Testis (tissue), 2 donors: ENCODE measurements at regions not wholly inside any gene's neighbourhood (a gene's known extent, or its start where the extent isn't known, plus 50 kb on each side); places are given as distances from the start of the nearest gene placed in this dataset.
"Not testable (repeated sequence)": the region's sequence is repeated elsewhere in the genome, so short reads cannot be mapped to it uniquely, and the experiment has no call there.

ENCODE experiments used
- DNase-seq: peaks from one replicate; pipeline ENCODE4 v3.0.0-alpha.2; 2019
- H3K27ac ChIP-seq, 2 donors: fragments of 200-600 bp; sonication (generic); one replicate each; pipeline ENCODE4 v1.5.1; 2019
- H3K27me3 ChIP-seq: fragments of 200-600 bp; sonication (generic); one replicate; pipeline ENCODE4 v1.5.1; 2019
- H3K36me3 ChIP-seq: fragments of 200-600 bp; sonication (generic); one replicate; pipeline ENCODE4 v1.5.1; 2017; ENCODE audit warnings: low read depth; ENCODE audit errors: missing control alignments
- H3K4me1 ChIP-seq: fragments of 200-600 bp; sonication (generic); one replicate; pipeline ENCODE4 v1.5.1; 2019
- H3K4me3 ChIP-seq, 2 donors: fragments of 200-600 bp; sonication (generic); one replicate each; pipeline ENCODE4 v1.5.1; 2017 to 2019
- H3K9me3 ChIP-seq: fragments of 200-600 bp; sonication (generic); one replicate; pipeline ENCODE4 v1.5.1; 2017
- POLR2A ChIP-seq: fragments of 450-650 bp; IDR thresholded peaks from one replicate; pipeline ENCODE4 v1.6.1; 2017; ENCODE audit warnings: antibody characterized with exemption, mild to moderate bottlenecking, moderate library complexity
- WGBS, 2 donors: methylation state at CpG; one replicate each; pipeline ENCODE4 v1.1.5; 2018; 5-methylcytosine and 5-hydroxymethylcytosine counted together
- intact Hi-C: fragments of 100-400 bp; cut with DNase I; formaldehyde crosslinking; loops from one replicate; pipeline ENCODE4 v1.15.1; 2023; ENCODE audit warnings: low total_unique reads
- TF ChIP-seq, protein P1 (sequence below), 3 experiments: fragments of 450-650 bp in 2 of 3; fragments of 200-600 bp in 1 of 3; sonication (generic) in 1 of 3; IDR thresholded peaks; one replicate each; pipeline ENCODE4 v1.5.1; 2016 to 2019; ENCODE audit warnings: antibody characterized with exemption in 3 of 3, mild to moderate bottlenecking in 2 of 3, moderate library complexity in 1 of 3

DNA sequence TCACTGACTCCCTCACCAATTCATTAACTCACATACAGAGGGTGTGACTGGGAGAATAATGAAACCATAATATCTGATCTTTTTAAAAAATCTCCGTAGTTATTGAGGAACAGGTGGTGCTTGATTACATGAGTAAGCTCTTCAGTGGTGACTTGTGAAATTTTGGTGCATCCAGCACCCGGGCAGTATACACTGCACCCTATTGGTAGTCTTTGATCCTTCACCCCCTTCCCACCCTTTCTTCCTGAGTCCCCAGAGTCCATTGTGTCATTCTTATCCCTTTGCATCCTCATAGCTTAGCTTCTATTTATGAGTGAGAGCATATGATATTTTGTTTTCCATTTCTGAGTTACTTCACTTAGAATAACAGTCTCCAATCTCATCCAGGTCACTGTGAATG, 1143.8 kb downstream of the PCDH19 start:
- 71 to 88% methylated on average over 2 of the region's 2 CpGs for WGBS, 2 donors
- DNase-seq: no peak
- intact Hi-C loops: no loop called here
- no peaks in the 10 kb centered on the region for H3K27me3 ChIP-seq
- no peak overlapping the region for H3K4me3 ChIP-seq
- no peak overlapping the region for H3K27ac ChIP-seq
- TF ChIP-seq POLR2A: no peak
- TF ChIP-seq, protein P1, sequence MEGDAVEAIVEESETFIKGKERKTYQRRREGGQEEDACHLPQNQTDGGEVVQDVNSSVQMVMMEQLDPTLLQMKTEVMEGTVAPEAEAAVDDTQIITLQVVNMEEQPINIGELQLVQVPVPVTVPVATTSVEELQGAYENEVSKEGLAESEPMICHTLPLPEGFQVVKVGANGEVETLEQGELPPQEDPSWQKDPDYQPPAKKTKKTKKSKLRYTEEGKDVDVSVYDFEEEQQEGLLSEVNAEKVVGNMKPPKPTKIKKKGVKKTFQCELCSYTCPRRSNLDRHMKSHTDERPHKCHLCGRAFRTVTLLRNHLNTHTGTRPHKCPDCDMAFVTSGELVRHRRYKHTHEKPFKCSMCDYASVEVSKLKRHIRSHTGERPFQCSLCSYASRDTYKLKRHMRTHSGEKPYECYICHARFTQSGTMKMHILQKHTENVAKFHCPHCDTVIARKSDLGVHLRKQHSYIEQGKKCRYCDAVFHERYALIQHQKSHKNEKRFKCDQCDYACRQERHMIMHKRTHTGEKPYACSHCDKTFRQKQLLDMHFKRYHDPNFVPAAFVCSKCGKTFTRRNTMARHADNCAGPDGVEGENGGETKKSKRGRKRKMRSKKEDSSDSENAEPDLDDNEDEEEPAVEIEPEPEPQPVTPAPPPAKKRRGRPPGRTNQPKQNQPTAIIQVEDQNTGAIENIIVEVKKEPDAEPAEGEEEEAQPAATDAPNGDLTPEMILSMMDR (IDR thresholded peaks at IDR 0.05): no peak
- no peaks in the 10 kb centered on the region for H3K9me3 ChIP-seq
- H3K4me1 ChIP-seq: no peaks in the 10 kb centered on the region
- H3K36me3 ChIP-seq: no peaks in the 10 kb centered on the region

DNA sequence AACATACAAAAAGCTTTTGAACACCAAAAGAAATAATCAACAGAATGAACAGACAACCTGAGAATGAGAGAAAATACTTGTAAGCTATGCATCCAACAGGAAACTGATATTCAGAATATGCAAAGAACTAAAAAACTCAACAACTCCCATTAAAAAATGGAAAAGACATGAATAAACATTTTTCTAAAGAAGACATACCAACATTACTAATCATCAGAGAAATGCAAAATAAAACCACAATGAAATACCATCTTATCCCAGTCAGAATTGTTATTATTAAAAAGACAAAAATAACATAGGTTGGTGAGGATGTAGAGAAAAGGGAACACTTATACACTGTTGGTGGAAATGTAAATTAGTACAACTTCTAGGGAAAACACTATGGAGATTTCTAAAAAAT, 1161.9 kb downstream of the PCDH19 start:
- TF ChIP-seq, protein P1 (IDR thresholded peaks at IDR 0.05): no peak
- Histone ChIP-seq H3K4me3 (no peak overlapping the region), H3K27me3 (no peaks in the 10 kb centered on the region), H3K4me1 (no peaks in the 10 kb centered on the region), H3K9me3 (no peaks in the 10 kb centered on the region), H3K27ac (no peak overlapping the region), H3K36me3 (no peaks in the 10 kb centered on the region)
- intact Hi-C loops: no loop called here
- no peak for DNase-seq

DNA sequence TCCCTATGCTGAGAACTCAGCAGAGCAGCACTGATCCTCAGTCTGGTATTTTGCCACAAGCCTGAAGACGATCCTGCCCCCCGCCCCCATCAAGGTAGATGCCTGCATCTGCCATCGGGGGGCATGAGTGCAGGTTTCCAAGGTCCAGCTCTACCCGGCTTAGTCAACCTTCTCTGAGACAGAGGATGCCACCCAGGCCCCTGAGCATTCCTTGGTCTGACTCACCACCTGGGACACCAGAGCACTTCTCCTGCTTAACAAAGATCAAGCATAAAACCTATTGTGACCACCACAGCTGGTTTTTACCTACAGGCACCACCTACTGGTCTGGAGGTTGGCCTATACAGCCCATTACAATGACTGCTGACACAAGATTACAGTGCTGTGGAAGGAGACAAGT, 1168.1 kb downstream of the PCDH19 start:
- Histone ChIP-seq H3K27me3 (no peaks in the 10 kb centered on the region), H3K4me1 (no peaks in the 10 kb centered on the region), H3K27ac (no peak overlapping the region), H3K4me3 (no peak overlapping the region), H3K9me3 (no peaks in the 10 kb centered on the region), H3K36me3 (no peaks in the 10 kb centered on the region)
- WGBS, 2 donors: 53% methylated on average over 3 of the region's 4 CpGs; no CpG with 5 or more reads in 1 of the 2 donors
- TF ChIP-seq POLR2A: no peak
- TF ChIP-seq, protein P1 (IDR thresholded peaks at IDR 0.05): no peak
- intact Hi-C loops: no loop called here
- DNase-seq: no peak

DNA sequence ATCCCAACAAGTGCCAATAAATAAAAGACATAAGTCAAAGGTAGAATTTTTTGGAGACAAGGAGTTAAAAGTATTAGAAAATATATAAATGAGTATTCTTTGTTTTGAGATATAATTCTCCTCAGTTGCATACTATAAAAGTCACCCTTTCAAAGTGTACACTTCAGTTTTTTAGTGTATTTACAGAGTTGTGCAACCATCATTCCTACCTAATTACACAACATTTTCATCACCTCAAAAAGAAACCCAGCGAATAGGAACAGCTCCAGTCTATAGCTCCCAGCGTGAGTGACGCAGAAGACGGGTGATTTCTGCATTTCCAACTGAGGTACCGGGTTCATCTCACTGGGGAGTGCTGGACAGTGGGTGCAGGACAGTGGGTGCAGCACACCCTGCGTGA, 1175.7 kb downstream of the PCDH19 start:
- DNase-seq, H3K9me3 ChIP-seq, H3K4me1 ChIP-seq, intact Hi-C loops, H3K4me3 ChIP-seq, H3K36me3 ChIP-seq, H3K27me3 ChIP-seq, H3K27ac ChIP-seq: not testable (repeated sequence)
- WGBS, 2 donors: 92 to 95% methylated on average over 5 to 6 of the region's 6 CpGs

DNA sequence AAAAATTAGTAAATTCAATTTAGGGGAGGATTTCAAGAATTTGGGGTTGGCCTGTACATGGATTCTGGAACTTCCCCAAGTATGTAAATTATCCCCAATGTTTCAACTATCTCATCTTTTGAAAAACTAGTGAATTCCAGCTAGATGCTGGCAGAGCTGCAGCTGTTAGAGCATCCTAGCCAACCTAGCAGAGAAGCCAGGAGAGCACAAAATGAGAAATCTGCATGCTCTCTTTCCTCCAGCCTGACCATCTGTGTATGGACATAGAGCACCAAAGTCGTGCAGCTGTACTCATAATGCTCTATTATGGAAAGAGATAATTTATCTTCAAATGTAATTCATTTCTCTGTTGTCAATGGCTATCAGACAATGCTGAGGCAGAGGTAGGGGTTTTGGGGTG, 1217.7 kb downstream of the PCDH19 start:
- DNase-seq: no peak
- no peak overlapping the region for H3K4me3 ChIP-seq
- WGBS, 2 donors: 33 to 60% methylated on average over 1 of the region's 1 CpG
- H3K27me3 ChIP-seq: no peaks in the 10 kb centered on the region
- no peaks in the 10 kb centered on the region for H3K4me1 ChIP-seq
- intact Hi-C loops: no loop called here
- no peaks in the 10 kb centered on the region for H3K9me3 ChIP-seq
- TF ChIP-seq, protein P1 (IDR thresholded peaks at IDR 0.05): no peak
- TF ChIP-seq POLR2A: no peak
- H3K27ac ChIP-seq: no peak overlapping the region
- no peaks in the 10 kb centered on the region for H3K36me3 ChIP-seq
